Hematopoietic multipotent progenitor cell treated with erythropoietin and hydrocortisone succinate and interleukin-3 and kit ligand, for 4 days (in vitro differentiated cells): ENCODE measurements at regions not wholly inside any gene's neighbourhood (a gene's known extent, or its start where the extent isn't known, plus 50 kb on each side); places are given as distances from the start of the nearest gene placed in this dataset.
A peak's percentile ranks its signal among the peaks of the same experiment; 100 is the strongest.
"Not testable (repeated sequence)": the region's sequence is repeated elsewhere in the genome, so short reads cannot be mapped to it uniquely, and the experiment has no call there.

Experiments used
- DNase-seq: peaks from one replicate; pipeline ENCODE4 v3.0.0-alpha.2; 2015

DNA sequence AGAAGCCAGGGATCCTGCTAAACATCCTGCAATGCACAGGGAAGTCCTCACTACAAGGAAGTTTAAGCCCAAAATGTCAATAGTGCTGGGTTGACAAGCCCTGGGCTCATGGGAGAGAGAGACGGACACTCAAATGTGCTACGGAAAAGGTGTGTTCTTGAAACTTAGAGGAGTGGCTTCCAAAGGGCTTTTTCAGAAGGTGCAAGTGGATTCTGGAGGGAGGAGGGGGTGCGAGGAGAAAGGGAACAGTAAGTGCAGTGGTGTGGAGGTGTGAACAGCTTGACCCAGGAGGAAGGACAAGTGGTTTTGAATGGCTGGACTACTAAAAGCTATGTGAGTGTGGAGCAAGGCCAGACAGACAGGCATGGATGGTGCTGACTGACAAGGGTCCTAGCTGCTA, 50.4 kb upstream of the CECR2 start:
- no peak for DNase-seq

- DNase-seq: no peak
These were observed 54.0 kb upstream of the CECR2 start for GRCh38 chr22:17315310-17315709.

DNA sequence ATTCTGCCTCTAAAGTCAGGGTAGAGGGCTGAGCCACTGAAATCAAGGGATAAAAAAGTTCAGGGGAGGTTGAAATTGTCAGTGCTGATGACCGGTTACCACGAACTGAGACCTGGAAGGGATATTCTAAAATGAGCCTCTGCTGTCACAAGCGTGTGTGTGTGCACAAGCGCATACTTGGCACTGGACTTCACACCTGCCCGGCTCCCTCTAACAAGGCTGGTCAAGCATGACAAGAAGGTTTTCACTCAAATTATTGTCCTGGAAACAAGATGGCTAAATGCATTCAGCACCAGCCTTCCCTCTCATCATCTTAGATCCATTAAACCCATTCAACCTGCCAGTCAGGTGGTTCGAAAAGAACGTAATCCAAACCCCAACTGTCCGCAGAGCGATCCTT, 54.8 kb upstream of the CECR2 start:
- no peak for DNase-seq

DNA sequence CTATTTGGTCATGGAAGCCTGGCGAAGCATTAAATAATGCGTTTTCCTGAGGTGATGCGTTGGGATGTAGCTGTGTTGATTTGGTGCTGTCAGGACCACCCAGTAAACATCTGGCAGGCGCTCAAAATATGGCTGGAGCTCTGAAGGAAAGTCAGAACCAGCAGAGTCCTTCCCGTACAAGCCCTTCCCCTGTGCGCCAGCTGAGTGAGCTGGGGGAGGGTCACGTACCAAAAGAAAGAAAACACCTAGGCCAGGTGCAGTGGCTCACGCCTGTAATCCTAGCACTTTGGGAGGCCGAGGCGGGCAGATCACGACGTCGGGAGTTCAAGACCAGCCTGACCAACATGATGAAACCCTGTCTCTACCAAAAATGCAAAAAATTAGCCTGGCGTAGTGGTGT, 55.6 kb upstream of the CECR2 start:
- no peak for DNase-seq

DNA sequence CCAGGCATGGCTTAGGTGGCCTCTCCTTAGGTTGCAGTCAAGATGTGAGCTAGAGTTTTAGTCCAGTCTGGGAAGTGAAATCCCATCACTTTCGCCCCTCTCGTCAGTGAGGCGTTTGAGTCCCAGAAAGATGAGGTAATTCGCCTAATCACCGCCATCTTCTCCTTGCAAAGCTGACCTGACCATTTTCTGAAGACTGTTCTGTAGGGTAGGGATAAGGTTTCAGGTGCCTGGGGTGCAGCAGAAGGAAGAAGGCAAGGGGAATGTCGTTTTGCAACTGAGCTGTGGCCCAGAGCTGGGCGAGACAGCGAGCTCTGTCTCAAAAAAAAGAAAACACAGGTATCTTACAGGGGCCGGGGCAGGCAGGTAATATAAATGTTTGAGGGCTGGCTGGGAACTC, 61.7 kb upstream of the CECR2 start:
- no peak for DNase-seq

- no peak for DNase-seq
These were observed 64.2 kb upstream of the CECR2 start for GRCh38 chr22:17305076-17305475.

- no peak for DNase-seq
These were observed 65.2 kb upstream of the CECR2 start for GRCh38 chr22:17303840-17304779.

DNA sequence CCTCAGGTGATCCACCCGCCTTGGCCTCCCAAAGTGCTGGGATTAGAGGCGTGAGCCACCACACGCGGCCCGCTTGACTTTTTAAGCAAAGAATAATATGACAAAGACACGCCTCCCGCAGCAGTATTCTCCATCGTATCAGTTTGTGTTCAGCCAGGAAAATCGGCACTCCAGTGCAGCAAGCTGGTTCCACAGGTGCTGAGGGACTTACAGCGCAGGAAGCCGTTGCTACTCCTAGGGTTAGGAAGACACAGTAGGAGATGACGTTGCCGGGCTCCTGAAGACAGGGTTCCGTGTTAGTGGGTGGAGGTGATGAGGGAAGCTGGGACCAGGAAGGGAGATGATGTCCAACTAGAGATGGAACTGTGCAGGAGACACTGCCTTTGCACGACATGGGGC, 65.8 kb upstream of the CECR2 start:
- no peak for DNase-seq

GRCh38 chr22:17302616-17303015, 66.6 kb upstream of the CECR2 start:
- no peak for DNase-seq

DNA sequence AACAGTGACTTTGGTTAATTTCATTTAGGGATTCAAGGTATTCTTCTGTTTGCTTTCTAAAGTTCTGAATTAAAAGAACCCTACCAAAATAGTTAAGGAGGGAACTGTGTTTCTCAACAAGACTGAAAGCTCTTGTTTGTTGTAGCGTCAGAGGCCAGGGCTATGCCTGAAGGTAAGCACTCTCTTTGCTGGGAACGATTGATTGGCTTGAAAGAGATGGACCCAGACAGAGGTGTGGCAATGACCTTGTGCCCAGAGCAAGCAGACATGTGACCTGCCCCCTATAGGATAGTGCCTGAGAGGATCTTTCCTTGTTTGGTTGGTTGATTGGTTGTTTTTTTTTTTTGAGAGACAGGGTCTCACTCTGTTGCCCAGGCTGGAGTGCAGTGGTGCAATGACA, 68.3 kb upstream of the CECR2 start:
- no peak for DNase-seq

GRCh38 chr22:17298805-17299502, 70.3 kb upstream of the CECR2 start:
- not testable (repeated sequence) for DNase-seq

DNA sequence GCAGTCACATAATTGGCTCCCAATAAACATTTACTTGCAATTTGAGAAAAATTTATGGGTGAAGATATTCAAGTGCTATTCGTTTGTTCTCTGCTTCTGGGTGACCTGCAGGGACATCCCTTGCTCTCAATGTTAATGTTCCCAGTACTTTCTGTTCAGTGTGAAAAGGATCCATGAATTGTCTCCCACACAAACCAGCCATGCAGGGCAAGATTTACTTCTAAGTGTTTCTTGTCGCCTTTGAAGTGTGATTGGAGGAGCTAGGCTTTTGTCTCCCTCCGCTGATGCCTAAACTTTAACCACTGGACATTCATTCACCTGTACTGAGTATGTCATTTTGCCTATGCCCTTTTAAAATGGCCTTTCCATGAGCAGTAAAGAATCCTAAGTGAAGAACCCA, 66.4 kb upstream of the ADA2 start:
- DNase-seq: no peak

DNA sequence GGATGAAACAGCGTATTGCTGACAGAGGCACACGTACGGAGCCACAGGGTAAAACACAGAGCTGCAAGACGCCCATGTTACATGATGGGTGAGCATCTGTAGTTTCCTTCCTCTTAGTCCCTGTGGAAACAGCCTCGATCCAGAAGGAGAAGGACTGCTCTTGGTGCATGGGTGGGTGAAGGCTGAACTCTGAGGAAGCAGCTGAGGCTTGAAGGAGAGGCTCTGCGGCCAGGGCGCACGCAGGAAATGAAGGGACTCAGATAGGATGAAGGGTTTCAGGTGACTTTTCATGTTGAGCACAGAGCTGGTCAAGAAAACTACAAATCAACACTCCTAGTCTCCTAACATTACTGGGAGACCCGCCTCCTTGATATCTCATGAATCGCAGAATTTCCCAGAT, 65.7 kb upstream of the ADA2 start:
- DNase-seq: no peak

DNA sequence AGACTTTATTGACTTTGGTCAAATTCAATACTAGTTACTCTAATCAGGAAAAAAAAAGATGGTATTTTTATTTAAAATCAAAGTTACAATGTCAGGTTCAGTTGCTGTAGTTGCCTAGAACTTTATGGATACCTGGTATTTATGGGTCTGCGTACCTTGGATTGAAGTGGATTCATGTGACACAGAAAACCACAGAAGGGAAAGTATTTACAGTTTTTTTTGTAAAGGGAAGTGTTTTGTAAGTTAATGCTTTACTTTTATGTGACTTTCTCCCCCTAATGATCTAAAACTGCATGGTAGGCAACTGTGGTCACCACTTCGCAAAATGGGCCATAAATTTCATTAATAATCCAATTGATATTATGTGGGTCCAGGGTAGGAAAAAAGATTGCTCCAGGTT, 65.2 kb upstream of the ADA2 start:
- DNase-seq: no peak

DNA sequence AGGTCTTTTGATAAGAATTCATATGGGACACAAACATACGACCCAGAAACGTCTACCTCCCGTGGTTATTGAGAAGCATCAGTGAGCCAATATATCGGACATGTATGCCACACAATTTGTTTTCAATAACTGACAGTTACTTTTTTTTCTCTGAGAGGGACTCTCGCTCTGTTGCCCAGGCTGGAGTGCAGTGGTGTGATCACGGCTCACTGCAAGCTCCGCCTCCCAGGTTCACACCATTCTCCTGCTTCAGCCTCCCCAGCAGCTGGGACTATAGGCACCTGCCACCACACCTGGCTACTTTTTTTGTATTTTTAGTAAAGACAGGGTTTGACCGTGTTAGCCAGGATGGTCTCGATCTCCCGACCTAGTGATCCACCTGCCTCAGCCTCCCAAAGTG, 64.6 kb upstream of the ADA2 start:
- DNase-seq: not testable (repeated sequence)

DNA sequence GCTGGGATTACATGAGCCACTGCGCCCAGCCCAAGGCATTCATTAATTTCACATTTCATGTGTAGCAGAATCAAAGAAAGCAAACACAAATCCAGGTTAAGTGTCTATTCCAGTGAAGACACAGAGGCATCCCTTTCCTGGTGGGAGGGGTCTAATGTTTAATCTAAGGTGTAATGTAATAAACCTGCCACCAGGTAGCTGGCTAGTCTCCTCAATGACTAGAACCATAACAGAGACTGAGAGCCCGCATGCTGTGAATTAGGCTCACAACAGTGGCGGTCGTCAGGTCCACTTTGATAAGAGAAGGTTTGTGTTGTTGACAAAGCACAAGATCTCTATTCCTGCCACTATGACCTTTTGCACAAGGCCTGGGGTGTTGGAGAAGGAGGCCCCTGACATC, 64.2 kb upstream of the ADA2 start:
- no peak for DNase-seq

GRCh38 chr22:17281440-17281841, 62.2 kb upstream of the ADA2 start:
- DNase-seq: peak; percentile 37

GRCh38 chr22:17281026-17281425, 61.8 kb upstream of the ADA2 start:
- DNase-seq: no peak

- DNase-seq: no peak
These were observed 53.3 kb upstream of the ADA2 start for GRCh38 chr22:17272511-17272991.

DNA sequence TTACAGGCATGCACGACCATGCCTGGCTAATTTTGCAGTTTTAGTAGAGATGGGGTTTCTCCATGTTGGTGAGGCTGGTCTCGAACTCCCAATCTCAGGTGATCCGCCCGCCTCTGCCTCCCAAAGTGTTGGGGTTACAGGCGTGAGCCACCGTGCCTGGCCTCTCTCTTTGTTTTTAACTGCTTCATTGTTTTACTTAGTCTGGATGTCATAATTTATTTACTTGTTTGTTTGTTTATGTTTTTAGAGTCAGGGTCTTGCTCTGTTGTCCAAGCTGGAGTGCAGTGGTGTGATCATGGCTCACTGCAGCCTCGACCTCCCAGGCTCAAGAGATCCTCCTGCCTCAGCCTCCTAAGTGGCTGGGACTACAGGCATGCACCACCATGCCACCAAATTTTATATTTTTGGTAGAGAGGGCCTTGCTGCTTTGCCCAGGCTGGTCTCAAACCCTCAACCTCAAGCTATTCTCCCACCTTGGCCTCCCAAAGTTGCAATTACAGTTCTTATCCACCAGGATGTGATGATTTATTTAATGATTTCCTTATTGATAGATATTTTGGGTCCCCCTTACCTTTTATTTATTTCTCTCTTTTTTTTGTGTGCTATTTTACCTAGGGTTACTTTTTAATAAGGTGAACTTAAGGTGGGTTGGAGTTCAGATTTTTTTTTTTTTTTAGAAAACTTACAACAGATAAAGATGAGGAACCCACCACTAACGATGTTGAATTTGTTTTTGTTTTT, 52.6 kb upstream of the ADA2 start:
- DNase-seq: no peak

DNA sequence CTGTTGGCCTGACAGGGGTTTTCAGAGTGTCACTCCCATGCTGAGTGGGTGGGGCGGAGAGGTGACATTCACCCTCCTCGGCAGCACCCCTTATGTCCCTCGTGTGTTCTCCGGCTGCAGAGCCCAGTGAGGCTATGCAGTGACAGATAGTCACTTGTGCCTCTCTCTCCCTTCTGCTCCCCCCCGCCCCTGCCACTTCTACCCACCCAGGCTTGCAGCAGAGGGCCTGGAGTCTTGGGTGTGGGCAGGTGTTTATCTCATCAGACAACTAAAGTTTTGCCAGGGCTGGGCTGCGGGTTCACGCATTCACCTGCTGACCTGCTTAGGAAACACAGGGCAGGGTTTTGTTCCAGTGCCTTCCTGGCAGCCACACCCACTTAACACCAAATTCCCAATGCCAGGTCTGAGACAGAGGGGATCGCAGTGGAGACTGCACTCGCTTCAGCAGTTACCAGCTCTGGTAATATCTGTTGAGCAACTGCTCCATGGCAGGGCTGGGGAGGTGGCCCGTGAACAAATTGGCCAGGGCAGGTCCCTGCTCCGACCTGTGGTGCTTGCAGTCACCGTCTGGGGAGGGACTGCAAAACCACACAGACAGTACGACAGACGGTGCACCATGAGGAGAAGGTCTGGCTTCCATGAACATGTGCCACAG, 50.5 kb upstream of the ADA2 start:
- no peak for DNase-seq

DNA sequence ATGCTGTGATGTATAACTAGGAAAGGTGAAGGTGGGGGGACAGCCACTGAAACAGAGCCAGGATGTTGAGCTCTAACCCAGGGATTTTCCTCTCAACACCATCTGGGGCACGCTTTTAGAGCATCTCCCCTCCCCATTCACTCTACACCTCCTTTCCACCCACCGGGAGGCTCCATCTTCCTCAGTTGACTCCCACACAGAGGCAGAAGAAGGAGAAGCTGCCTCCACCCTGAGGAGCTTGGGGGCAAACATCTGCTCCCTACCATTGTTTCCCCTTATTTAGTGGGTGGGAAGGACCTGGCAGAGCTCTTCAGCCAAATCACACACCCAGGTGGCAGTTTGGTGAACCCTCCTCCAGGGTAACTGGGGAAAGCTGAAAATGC, 50.0 kb upstream of the ADA2 start:
- DNase-seq: no peak
